HEK293 (cell line): ENCODE measurements at regions not wholly inside any gene's neighbourhood (a gene's known extent, or its start where the extent isn't known, plus 50 kb on each side); places are given as distances from the start of the nearest gene placed in this dataset.

Experiments used
- CTCF ChIA-PET: fragments of 350-600 bp; formaldehyde crosslinking; extraction: SDS; loops from one replicate; lab custom pipeline; 2021; ENCODE audit warnings: antibody characterized with exemption; lab: Yijun Ruan, JAX
- POLR2A ChIA-PET: fragments of 300-600 bp; formaldehyde crosslinking; extraction: SDS; loops from one replicate; lab custom pipeline; 2020; ENCODE audit warnings: antibody characterized with exemption, inconsistent platforms; lab: Yijun Ruan, JAX
- H3K27ac ChIP-seq: fragments of 200-500 bp; sonication (Bioruptor generic); 2 replicates; pipeline ENCODE4 v1.5.1; 2014; ENCODE audit warnings: low read depth, low read length, control low read depth, inconsistent platforms; ENCODE audit errors: extremely low read depth
- H3K36me3 ChIP-seq, 2 experiments: fragments of 200-500 bp in 1 of 2; sonication (Bioruptor generic) in 1 of 2; 1 replicate in 1 of 2; 2 replicates in 1 of 2; pipeline ENCODE4 v1.5.1; 2014 to 2017; ENCODE audit warnings: inconsistent platforms in 2 of 2, low read length in 2 of 2; ENCODE audit not compliant: control insufficient read depth in 2 of 2, insufficient read depth in 1 of 2
- H3K4me1 ChIP-seq: fragments of 200-500 bp; sonication (Bioruptor generic); 2 replicates; pipeline ENCODE4 v1.5.1; 2014; ENCODE audit warnings: mild to moderate bottlenecking, low read length, inconsistent platforms; ENCODE audit not compliant: control insufficient read depth, insufficient read depth
- H3K4me3 ChIP-seq: 2 replicates; pipeline ENCODE4 v1.5.1; 2011; ENCODE audit warnings: low read depth, mild to moderate bottlenecking, control low read depth, low read length, moderate library complexity
- H3K9me3 ChIP-seq: fragments of 200-500 bp; sonication (Bioruptor generic); 2 replicates; pipeline ENCODE4 v1.5.1; 2014; ENCODE audit warnings: low read depth, low read length, inconsistent platforms; ENCODE audit not compliant: control insufficient read depth, insufficient read depth
- EGR2 ChIP-seq: fragments of 450-650 bp; formaldehyde crosslinking; IDR thresholded peaks from 2 replicates; pipeline ENCODE4 v1.5.1; 2016; ENCODE audit warnings: low read depth, missing biosample characterization, missing genetic modification characterization
- KLF10 ChIP-seq: fragments of 450-650 bp; IDR thresholded peaks from 2 replicates; pipeline ENCODE4 v1.5.1; 2018; ENCODE audit warnings: missing biosample characterization, mild to moderate bottlenecking, missing genetic modification characterization
- KLF16 ChIP-seq: fragments of 450-650 bp; formaldehyde crosslinking; IDR thresholded peaks from 2 replicates; pipeline ENCODE4 v1.5.1; 2017; ENCODE audit warnings: missing biosample characterization, missing genetic modification characterization
- KLF9 ChIP-seq: fragments of 450-650 bp; formaldehyde crosslinking; IDR thresholded peaks from 2 replicates; pipeline ENCODE4 v1.5.1; 2016; ENCODE audit warnings: missing biosample characterization, missing genetic modification characterization, low read depth
- MYNN ChIP-seq: fragments of 450-650 bp; formaldehyde crosslinking; IDR thresholded peaks from 2 replicates; pipeline ENCODE4 v1.5.1; 2016; ENCODE audit warnings: missing biosample characterization, missing genetic modification characterization, borderline replicate concordance
- REPIN1 ChIP-seq: fragments of 450-650 bp; formaldehyde crosslinking; IDR thresholded peaks from 2 replicates; pipeline ENCODE4 v1.5.1; 2017; ENCODE audit warnings: missing biosample characterization, missing genetic modification characterization, low read depth
- SALL2 ChIP-seq: fragments of 450-650 bp; formaldehyde crosslinking; IDR thresholded peaks from 2 replicates; pipeline ENCODE4 v1.5.0; 2017; ENCODE audit warnings: missing biosample characterization, mild to moderate bottlenecking, missing genetic modification characterization, borderline replicate concordance
- SCRT1 ChIP-seq: fragments of 450-650 bp; formaldehyde crosslinking; IDR thresholded peaks from 2 replicates; pipeline ENCODE4 v1.5.1; 2016; ENCODE audit warnings: missing biosample characterization, missing genetic modification characterization, borderline replicate concordance
- YY1 ChIP-seq: fragments of 450-650 bp; formaldehyde crosslinking; IDR thresholded peaks from 2 replicates; pipeline ENCODE4 v1.5.1; 2018; ENCODE audit warnings: missing biosample characterization, missing genetic modification characterization
- ZBTB7A ChIP-seq: fragments of 450-650 bp; formaldehyde crosslinking; IDR thresholded peaks from 2 replicates; pipeline ENCODE4 v1.5.1; 2016; ENCODE audit warnings: low read depth, missing biosample characterization, missing genetic modification characterization
- ZNF112 ChIP-seq: fragments of 450-650 bp; formaldehyde crosslinking; IDR thresholded peaks from 2 replicates; pipeline ENCODE4 v1.5.0; 2017; ENCODE audit warnings: missing biosample characterization, missing genetic modification characterization
- ZNF138 ChIP-seq: fragments of 450-650 bp; formaldehyde crosslinking; IDR thresholded peaks from 2 replicates; pipeline ENCODE4 v1.5.1; 2016; ENCODE audit warnings: missing biosample characterization, missing genetic modification characterization, borderline replicate concordance
- ZNF157 ChIP-seq: fragments of 450-650 bp; formaldehyde crosslinking; IDR thresholded peaks from 2 replicates; pipeline ENCODE4 v1.5.1; 2016; ENCODE audit warnings: missing biosample characterization, missing genetic modification characterization
- ZNF169 ChIP-seq: fragments of 450-650 bp; formaldehyde crosslinking; IDR thresholded peaks from 2 replicates; pipeline ENCODE4 v1.5.1; 2016; ENCODE audit warnings: missing biosample characterization, missing genetic modification characterization
- ZNF175 ChIP-seq: fragments of 450-650 bp; formaldehyde crosslinking; IDR thresholded peaks from 2 replicates; pipeline ENCODE4 v1.5.1; 2016; ENCODE audit warnings: missing biosample characterization, missing genetic modification characterization
- ZNF19 ChIP-seq: fragments of 450-650 bp; formaldehyde crosslinking; IDR thresholded peaks from 2 replicates; pipeline ENCODE4; 2016; ENCODE audit warnings: missing biosample characterization, missing genetic modification characterization, low read depth
- ZNF37A ChIP-seq: fragments of 450-650 bp; IDR thresholded peaks from 2 replicates; pipeline ENCODE4 v1.5.1; 2018; ENCODE audit warnings: missing biosample characterization, missing genetic modification characterization
- ZNF433 ChIP-seq: fragments of 450-650 bp; formaldehyde crosslinking; IDR thresholded peaks from 2 replicates; pipeline ENCODE4 v1.5.1; 2016; ENCODE audit warnings: missing biosample characterization, missing genetic modification characterization, low read depth
- ZNF521 ChIP-seq: fragments of 450-650 bp; formaldehyde crosslinking; IDR thresholded peaks from 2 replicates; pipeline ENCODE4 v1.5.1; 2017; ENCODE audit warnings: missing biosample characterization, mild to moderate bottlenecking, missing genetic modification characterization
- ZNF530 ChIP-seq: fragments of 450-650 bp; formaldehyde crosslinking; IDR thresholded peaks from 2 replicates; pipeline ENCODE4 v1.5.1; 2016; ENCODE audit warnings: low read depth, missing biosample characterization, missing genetic modification characterization
- ZNF561 ChIP-seq: fragments of 450-650 bp; IDR thresholded peaks from 2 replicates; pipeline ENCODE4 v1.5.1; 2018; ENCODE audit warnings: missing biosample characterization, missing genetic modification characterization, borderline replicate concordance
- ZNF571 ChIP-seq: fragments of 450-650 bp; formaldehyde crosslinking; IDR thresholded peaks from 2 replicates; pipeline ENCODE4 v1.5.0; 2017; ENCODE audit warnings: missing biosample characterization, missing genetic modification characterization
- ZNF621 ChIP-seq: fragments of 450-650 bp; formaldehyde crosslinking; IDR thresholded peaks from 2 replicates; pipeline ENCODE4 v1.5.1; 2017; ENCODE audit warnings: missing biosample characterization, missing genetic modification characterization
- ZNF837 ChIP-seq: fragments of 450-650 bp; formaldehyde crosslinking; IDR thresholded peaks from 2 replicates; pipeline ENCODE4 v1.5.1; 2016; ENCODE audit warnings: missing biosample characterization, missing genetic modification characterization
- TF ChIP-seq, protein P1 (sequence below): fragments of 450-650 bp; formaldehyde crosslinking; IDR thresholded peaks from 2 replicates; pipeline ENCODE4 v1.5.1; 2016; ENCODE audit warnings: missing biosample characterization, missing genetic modification characterization
- TF ChIP-seq, protein P2 (sequence below): fragments of 450-650 bp; formaldehyde crosslinking; IDR thresholded peaks from 2 replicates; pipeline ENCODE4 v1.5.1; 2016; ENCODE audit warnings: missing biosample characterization, missing genetic modification characterization, low read depth
- TF ChIP-seq, protein P3 (sequence below): fragments of 450-650 bp; IDR thresholded peaks from 2 replicates; pipeline ENCODE4 v1.5.1; 2018; ENCODE audit warnings: missing biosample characterization, missing genetic modification characterization

DNA sequence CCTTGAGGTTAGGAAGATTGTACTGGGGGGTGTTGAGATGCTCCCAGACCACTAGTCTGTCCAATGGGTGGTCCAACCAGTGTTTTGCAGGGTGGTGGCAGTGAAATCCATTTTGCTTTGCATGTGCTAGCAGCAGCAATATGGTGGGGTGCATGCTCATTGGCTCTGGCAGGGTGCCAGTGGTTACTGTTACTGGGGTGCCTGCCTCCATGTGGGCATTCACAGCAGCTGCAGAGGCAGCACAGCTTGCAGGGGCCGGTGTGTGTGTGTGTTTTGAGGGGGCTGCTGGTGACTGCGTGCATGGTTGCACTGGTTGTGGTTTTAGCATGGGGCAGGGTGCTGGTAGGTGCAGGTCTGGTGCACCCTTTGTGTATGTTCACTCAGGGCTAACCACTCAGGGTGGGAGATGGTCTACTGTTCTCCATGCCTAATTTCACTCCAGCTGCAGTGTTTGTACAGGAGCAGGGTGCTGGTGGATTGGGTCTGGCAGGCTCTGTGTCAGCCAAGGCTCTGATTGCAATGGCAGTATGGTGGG lies 265.4 kb downstream of the NUP35 start:
- ChIA-PET POLR2A (no interaction called here), CTCF (no interaction called here)
- TF ChIP-seq ZNF37A (tag by site-specific recombination) = no peak
- TF ChIP-seq ZNF530 = no peak
- no peak for TF ChIP-seq ZNF157 (tag by site-specific recombination)
- no peak for TF ChIP-seq KLF10 (tag by site-specific recombination)
- TF ChIP-seq ZNF112 (tag by site-specific recombination) = no peak
- TF ChIP-seq, protein P1, sequence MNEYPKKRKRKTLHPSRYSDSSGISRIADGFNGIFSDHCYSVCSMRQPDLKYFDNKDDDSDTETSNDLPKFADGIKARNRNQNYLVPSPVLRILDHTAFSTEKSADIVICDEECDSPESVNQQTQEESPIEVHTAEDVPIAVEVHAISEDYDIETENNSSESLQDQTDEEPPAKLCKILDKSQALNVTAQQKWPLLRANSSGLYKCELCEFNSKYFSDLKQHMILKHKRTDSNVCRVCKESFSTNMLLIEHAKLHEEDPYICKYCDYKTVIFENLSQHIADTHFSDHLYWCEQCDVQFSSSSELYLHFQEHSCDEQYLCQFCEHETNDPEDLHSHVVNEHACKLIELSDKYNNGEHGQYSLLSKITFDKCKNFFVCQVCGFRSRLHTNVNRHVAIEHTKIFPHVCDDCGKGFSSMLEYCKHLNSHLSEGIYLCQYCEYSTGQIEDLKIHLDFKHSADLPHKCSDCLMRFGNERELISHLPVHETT (tag by site-specific recombination) = no peak
- TF ChIP-seq ZNF433 (tag by site-specific recombination) = no peak
- TF ChIP-seq ZNF521 (tag by site-specific recombination) = no peak
- no peak for TF ChIP-seq ZNF561 (tag by site-specific recombination)
- TF ChIP-seq ZNF837 = no peak
- TF ChIP-seq, protein P2, sequence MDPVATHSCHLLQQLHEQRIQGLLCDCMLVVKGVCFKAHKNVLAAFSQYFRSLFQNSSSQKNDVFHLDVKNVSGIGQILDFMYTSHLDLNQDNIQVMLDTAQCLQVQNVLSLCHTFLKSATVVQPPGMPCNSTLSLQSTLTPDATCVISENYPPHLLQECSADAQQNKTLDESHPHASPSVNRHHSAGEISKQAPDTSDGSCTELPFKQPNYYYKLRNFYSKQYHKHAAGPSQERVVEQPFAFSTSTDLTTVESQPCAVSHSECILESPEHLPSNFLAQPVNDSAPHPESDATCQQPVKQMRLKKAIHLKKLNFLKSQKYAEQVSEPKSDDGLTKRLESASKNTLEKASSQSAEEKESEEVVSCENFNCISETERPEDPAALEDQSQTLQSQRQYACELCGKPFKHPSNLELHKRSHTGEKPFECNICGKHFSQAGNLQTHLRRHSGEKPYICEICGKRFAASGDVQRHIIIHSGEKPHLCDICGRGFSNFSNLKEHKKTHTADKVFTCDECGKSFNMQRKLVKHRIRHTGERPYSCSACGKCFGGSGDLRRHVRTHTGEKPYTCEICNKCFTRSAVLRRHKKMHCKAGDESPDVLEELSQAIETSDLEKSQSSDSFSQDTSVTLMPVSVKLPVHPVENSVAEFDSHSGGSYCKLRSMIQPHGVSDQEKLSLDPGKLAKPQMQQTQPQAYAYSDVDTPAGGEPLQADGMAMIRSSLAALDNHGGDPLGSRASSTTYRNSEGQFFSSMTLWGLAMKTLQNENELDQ (tag by site-specific recombination) = no peak
- TF ChIP-seq ZBTB7A (tag by site-specific recombination) = no peak
- TF ChIP-seq SCRT1 (tag by site-specific recombination) = no peak
- TF ChIP-seq KLF9 (tag by site-specific recombination) = no peak
- TF ChIP-seq EGR2 = no peak
- TF ChIP-seq KLF16 (tag by site-specific recombination) = no peak
- TF ChIP-seq YY1 = no peak
- H3K9me3 ChIP-seq = no peaks in the 10 kb centered on the region
- H3K27ac ChIP-seq = no peak overlapping the region
- no peaks in the 10 kb centered on the region for H3K36me3 ChIP-seq
- no peak overlapping the region for H3K4me3 ChIP-seq
- H3K4me1 ChIP-seq = no peaks in the 10 kb centered on the region

DNA sequence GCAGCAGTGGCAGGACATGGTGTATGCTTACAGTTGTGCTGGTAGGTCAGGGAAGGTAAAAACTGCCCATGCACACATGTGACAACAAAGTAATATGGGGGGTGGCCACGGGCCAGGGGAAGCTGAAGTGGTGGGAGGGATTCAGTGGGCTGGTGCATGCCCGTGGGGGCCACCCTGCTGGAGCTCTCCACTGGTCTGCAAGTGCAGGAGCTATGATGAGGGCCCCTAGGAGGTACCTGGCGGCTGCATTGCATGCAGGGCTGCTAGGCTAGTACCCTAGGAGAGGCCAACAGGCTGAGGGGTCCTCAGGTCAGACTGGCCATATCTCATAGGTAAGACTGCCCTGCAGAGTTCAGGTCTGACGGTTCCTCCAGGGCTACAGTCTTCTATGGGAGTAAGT lies 265.9 kb downstream of the NUP35 start:
- no peaks in the 10 kb centered on the region for H3K36me3 ChIP-seq
- ChIA-PET CTCF (no interaction called here), POLR2A (no interaction called here)
- H3K27ac ChIP-seq = no peak overlapping the region
- TF ChIP-seq ZNF19 (tag by site-specific recombination) (no peak), ZNF175 (no peak)
- no peaks in the 10 kb centered on the region for H3K4me1 ChIP-seq
- no peaks in the 10 kb centered on the region for H3K9me3 ChIP-seq
- H3K4me3 ChIP-seq = no peak overlapping the region

DNA sequence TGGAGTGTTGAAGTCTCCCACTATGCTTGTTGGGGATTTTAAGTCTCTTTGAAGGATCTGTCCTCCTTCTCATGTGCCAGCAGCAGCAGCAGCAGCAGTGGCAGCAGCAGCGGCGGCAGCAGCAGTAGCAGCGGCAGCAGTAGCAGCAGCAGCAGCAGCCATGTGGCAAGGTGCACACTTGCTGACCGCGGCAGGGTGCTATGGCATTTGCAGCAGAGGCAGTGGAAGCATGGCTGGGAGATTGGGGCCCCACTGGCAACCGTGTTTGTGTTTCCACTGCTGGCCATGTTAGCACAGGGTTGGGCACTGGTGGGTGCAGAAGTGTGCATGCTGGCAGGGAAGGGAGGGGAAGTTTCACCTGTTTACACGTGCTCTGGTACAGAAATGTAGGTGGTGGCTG lies 280.1 kb downstream of the NUP35 start:
- Histone ChIP-seq H3K4me1 (no peaks in the 10 kb centered on the region), H3K27ac (no peak overlapping the region), H3K36me3 (no peaks in the 10 kb centered on the region), H3K4me3 (no peak overlapping the region), H3K9me3 (no peaks in the 10 kb centered on the region)
- no peak for TF ChIP-seq MYNN
- TF ChIP-seq, protein P3, sequence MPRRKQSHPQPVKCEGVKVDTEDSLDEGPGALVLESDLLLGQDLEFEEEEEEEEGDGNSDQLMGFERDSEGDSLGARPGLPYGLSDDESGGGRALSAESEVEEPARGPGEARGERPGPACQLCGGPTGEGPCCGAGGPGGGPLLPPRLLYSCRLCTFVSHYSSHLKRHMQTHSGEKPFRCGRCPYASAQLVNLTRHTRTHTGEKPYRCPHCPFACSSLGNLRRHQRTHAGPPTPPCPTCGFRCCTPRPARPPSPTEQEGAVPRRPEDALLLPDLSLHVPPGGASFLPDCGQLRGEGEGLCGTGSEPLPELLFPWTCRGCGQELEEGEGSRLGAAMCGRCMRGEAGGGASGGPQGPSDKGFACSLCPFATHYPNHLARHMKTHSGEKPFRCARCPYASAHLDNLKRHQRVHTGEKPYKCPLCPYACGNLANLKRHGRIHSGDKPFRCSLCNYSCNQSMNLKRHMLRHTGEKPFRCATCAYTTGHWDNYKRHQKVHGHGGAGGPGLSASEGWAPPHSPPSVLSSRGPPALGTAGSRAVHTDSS (tag by site-specific recombination) = no peak
- TF ChIP-seq ZNF138 (tag by site-specific recombination) = no peak
- no peak for TF ChIP-seq ZNF621 (tag by site-specific recombination)
- TF ChIP-seq REPIN1 (tag by site-specific recombination) = no peak
- no peak for TF ChIP-seq ZNF169 (tag by site-specific recombination)
- TF ChIP-seq ZNF837 = no peak
- no peak for TF ChIP-seq ZNF571 (tag by site-specific recombination)
- TF ChIP-seq SALL2 (tag by site-specific recombination) = no peak
- POLR2A ChIA-PET = no interaction called here
- CTCF ChIA-PET = no interaction called here
